ENCODE measurements at regions not wholly inside any gene's neighbourhood (a gene's known extent, or its start where the extent isn't known, plus 50 kb on each side); places are given as distances from the start of the nearest gene placed in this dataset.
"Not testable (repeated sequence)": the region's sequence is repeated elsewhere in the genome, so short reads cannot be mapped to it uniquely, and the experiment has no call there.

- no peak for DNase-seq
Measured at GRCh38 chr1:204782118-204782700, 88.5 kb upstream of the NFASC start.

GRCh38 chr1:204785023-204785422, 85.6 kb upstream of the NFASC start:
- DNase-seq: not testable (repeated sequence)

GRCh38 chr1:204788470-204788869, 82.2 kb upstream of the NFASC start:
- no peak for DNase-seq

- peak; percentile 84 for DNase-seq
Measured at GRCh38 chr1:204791453-204792353, 79.0 kb upstream of the NFASC start.

- DNase-seq: no peak
Measured at GRCh38 chr1:204792354-204792692, 78.3 kb upstream of the NFASC start.

GRCh38 chr1:204793259-204793914, 77.3 kb upstream of the NFASC start:
- DNase-seq: no peak

- not testable (repeated sequence) for DNase-seq
Measured at GRCh38 chr1:204796886-204797285, 73.8 kb upstream of the NFASC start.

- DNase-seq: no peak
Measured at GRCh38 chr1:204797401-204797800, 73.3 kb upstream of the NFASC start.

- DNase-seq: no peak
Measured at GRCh38 chr1:204799630-204800029, 71.0 kb upstream of the NFASC start.

GRCh38 chr1:204801211-204801610, 69.5 kb upstream of the NFASC start:
- no peak for DNase-seq

GRCh38 chr1:204802401-204803175, 68.1 kb upstream of the NFASC start:
- no peak for DNase-seq

- DNase-seq: no peak
Measured at GRCh38 chr1:204803607-204804006, 67.1 kb upstream of the NFASC start.

GRCh38 chr1:204806943-204807687, 63.5 kb upstream of the NFASC start:
- peak; percentile 86 for DNase-seq

GRCh38 chr1:204809488-204809887, 61.2 kb upstream of the NFASC start:
- DNase-seq: no peak

- DNase-seq: no peak
Measured at GRCh38 chr1:204812842-204813241, 57.8 kb upstream of the NFASC start.

GRCh38 chr1:204813522-204813921, 57.1 kb upstream of the NFASC start:
- no peak for DNase-seq

GRCh38 chr1:204814166-204814884, 56.3 kb upstream of the NFASC start:
- no peak for DNase-seq

GRCh38 chr1:204817341-204817740, 53.3 kb upstream of the NFASC start:
- DNase-seq: no peak

GRCh38 chr1:204818998-204819397, 51.7 kb upstream of the NFASC start:
- DNase-seq: no peak

GRCh38 chr1:204819495-204819894, 51.2 kb upstream of the NFASC start:
- no peak for DNase-seq

All from activated naive CD4-positive, alpha-beta T cell treated with anti-CD3 and anti-CD28 coated beads, Interleukin-2, amount 50 U/mL, for 16 hours (primary cell).